ENCODE measurements at regions not wholly inside any gene's neighbourhood (a gene's known extent, or its start where the extent isn't known, plus 50 kb on each side); places are given as distances from the start of the nearest gene placed in this dataset.

GRCh38 chr10:126851414-126852108, 53.7 kb upstream of the DOCK1 start:
- DNase-seq, result no peak

GRCh38 chr10:126854726-126855495, 50.3 kb upstream of the DOCK1 start:
- no peak for DNase-seq
